HEK293T (cell line): ENCODE measurements at regions not wholly inside any gene's neighbourhood (a gene's known extent, or its start where the extent isn't known, plus 50 kb on each side); places are given as distances from the start of the nearest gene placed in this dataset.

Source experiments
- ARNT ChIP-seq: fragments of 450-650 bp; IDR thresholded peaks from 2 replicates; pipeline ENCODE4 v1.6.1; 2017; ENCODE audit warnings: mild to moderate bottlenecking
- BHLHE40 ChIP-seq: fragments of 450-650 bp; IDR thresholded peaks from 2 replicates; pipeline ENCODE4 v1.6.1; 2016; ENCODE audit warnings: mild to moderate bottlenecking, moderate library complexity, borderline replicate concordance
- FOXA1 ChIP-seq: fragments of 450-650 bp; IDR thresholded peaks from 2 replicates; pipeline ENCODE4 v1.6.1; 2016; ENCODE audit warnings: mild to moderate bottlenecking
- FOXK2 ChIP-seq: fragments of 450-650 bp; IDR thresholded peaks from 2 replicates; pipeline ENCODE4 v1.6.1; 2016; ENCODE audit warnings: mild to moderate bottlenecking
- FOXM1 ChIP-seq: fragments of 450-650 bp; IDR thresholded peaks from 2 replicates; pipeline ENCODE4 v1.6.1; 2017; ENCODE audit warnings: mild to moderate bottlenecking, borderline replicate concordance
- L3MBTL2 ChIP-seq: fragments of 450-650 bp; conservative IDR thresholded peaks from 2 replicates; pipeline ENCODE4 v1.6.1; 2016; ENCODE audit warnings: mild to moderate bottlenecking
- SP1 ChIP-seq: fragments of 450-650 bp; IDR thresholded peaks from 2 replicates; pipeline ENCODE4 v1.6.1; 2017
- TARDBP ChIP-seq: fragments of 450-650 bp; IDR thresholded peaks from 2 replicates; pipeline ENCODE4 v1.6.1; 2016
- ZNF384 ChIP-seq: fragments of 450-650 bp; IDR thresholded peaks from 2 replicates; pipeline ENCODE4 v1.6.1; 2016

- no peak for TF ChIP-seq FOXA1
- TF ChIP-seq TARDBP: no peak
- no peak for TF ChIP-seq BHLHE40
- TF ChIP-seq FOXM1: no peak
- TF ChIP-seq ARNT: no peak
- TF ChIP-seq ZNF384: no peak
- no peak for TF ChIP-seq FOXK2
- no peak for TF ChIP-seq L3MBTL2
- TF ChIP-seq SP1: no peak
Observed at GRCh38 chr5:144798595-144798994, 627.9 kb downstream of the KCTD16 start.
